Glomerular endothelial cell (primary cell): ENCODE measurements at regions not wholly inside any gene's neighbourhood (a gene's known extent, or its start where the extent isn't known, plus 50 kb on each side); places are given as distances from the start of the nearest gene placed in this dataset.
A peak's percentile ranks its signal among the peaks of the same experiment; 100 is the strongest.

Experiments
- DNase-seq: peaks from one replicate; pipeline ENCODE4 v3.0.0-alpha.2; 2011; ENCODE audit warnings: low read depth, low spot score; ENCODE audit errors: extremely low read depth

GRCh38 chr1:218573925-218574324 is 228.8 kb downstream of the TGFB2 start:
- no peak for DNase-seq

- DNase-seq, result no peak
Observed at GRCh38 chr1:218575079-218575478, 229.9 kb downstream of the TGFB2 start.

DNA sequence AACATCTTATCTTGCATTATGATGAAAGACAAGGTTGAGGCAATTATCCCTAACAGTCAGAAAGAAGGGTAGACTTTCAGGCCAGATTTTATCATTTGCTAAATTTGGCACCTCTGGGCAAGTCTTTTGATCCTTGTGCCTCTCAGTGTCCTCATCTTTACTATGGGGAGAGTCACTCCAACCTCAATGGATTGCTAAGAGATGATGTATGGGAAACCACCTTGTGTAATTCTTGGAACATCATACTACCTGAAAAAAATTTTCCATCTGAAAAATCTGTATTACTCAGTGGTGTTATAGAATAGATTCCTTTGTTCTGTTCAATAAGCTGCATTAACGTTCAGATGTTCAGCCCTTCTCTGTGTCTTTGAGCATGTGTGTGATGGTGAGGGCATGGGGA is 230.7 kb downstream of the TGFB2 start:
- DNase-seq, result no peak

- DNase-seq, result no peak
Observed at GRCh38 chr1:218582646-218583045, 237.5 kb downstream of the TGFB2 start.

DNA sequence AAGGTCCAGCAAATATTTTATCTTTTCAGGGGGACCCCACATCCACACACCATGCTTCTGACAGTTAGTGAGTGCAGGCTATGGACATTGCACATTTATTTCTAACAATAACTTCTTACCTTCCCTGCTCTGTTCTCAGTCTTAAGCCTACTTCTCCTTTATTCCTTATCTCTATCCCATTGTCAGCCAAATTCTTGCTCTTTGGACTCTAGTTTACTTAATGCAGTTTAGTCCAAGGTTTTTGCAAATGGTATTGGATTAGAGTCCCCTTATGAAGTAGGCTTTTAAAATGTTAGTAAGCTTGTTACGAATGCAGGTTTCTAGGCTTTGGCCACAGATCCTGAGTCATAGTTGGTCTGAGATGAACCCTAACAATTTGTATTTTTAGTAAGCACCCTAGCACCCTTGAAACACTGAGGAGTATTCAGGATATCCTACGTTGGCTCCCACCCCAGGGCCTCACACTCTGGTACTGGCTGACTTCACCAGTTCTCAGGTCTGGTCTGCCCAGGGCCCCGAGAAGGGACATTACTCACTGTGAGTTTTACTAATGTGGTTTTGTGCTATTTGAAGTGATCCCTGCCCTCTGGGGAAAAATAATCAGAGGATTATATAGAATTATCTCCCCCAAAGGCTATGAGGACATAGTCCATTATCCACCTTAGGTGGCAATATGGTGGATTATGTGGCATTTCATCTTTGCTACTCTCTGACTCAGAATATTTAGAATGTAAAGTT is 239.5 kb downstream of the TGFB2 start:
- no peak for DNase-seq

DNA sequence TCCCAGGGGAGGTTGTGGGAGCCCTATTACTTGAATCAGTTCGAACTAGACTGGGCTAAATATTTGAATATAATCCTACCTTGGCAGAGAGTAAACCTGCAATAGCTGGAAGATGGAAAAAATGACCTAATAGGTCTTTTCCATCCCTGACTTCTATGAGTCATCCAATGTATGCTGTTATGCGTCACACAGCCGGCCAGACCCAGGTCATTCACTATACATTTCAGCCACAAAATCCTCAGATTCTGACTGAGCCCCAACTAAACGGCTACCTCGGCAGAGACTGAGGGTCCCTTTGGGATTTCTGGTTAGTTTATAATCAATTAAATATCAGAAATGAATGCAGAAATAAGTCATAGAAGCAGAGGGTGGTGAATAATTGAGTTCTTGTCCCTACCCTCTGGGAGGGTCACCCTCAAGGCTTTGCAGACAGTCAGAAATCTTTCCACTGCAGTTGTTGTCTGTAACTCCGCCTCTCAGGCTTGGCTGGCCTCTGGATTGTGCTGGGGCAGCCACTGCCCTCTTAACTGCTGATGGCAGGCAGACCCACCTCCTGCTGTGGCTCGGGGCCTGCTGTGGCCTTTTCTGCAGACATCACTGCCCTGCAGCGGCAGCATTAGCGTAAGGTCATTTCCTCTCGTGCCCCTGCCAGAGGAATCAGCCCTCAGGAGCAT is 240.5 kb downstream of the TGFB2 start:
- DNase-seq, result peak; percentile 48

DNA sequence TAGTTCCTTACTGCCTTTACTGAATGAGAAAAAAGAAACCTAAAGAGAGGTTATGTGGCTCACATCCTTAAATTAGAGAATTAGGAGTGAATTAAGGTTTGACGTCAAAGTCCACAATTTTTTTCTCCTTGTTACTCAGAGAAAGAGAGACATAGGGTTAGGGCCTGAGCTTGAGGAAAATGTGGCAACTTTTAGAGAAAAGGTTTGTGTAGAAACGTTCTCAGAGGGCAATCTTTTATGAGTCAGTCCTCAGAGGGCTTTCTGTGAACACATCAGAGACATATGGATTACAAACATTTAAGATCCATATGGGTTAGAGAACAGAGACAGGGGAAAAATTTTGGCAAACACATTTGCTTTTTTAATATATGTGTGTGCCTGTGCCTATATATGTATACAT is 242.8 kb downstream of the TGFB2 start:
- no peak for DNase-seq

GRCh38 chr1:218588540-218589172 is 243.5 kb downstream of the TGFB2 start:
- no peak for DNase-seq

- no peak for DNase-seq
Observed at GRCh38 chr1:218589487-218589886, 244.4 kb downstream of the TGFB2 start.

DNA sequence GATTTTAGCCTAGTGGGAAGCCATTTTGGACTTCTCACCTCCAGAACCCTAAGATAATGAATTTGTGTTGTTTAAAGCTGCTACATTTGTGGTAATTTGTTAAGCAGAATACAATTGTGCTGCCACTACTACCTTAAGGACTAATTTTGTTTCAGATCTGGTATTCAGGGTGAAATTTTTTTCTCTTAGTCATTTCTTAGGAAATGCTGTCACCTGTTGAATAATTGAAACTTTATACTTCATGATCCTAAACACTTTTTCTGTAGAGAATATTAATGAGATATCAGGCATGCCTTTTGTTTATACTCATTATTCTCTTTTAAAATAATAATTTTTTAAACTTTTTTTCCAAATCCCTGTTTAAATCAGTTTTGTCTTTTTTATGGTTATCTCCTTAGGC is 246.8 kb downstream of the TGFB2 start:
- no peak for DNase-seq

DNA sequence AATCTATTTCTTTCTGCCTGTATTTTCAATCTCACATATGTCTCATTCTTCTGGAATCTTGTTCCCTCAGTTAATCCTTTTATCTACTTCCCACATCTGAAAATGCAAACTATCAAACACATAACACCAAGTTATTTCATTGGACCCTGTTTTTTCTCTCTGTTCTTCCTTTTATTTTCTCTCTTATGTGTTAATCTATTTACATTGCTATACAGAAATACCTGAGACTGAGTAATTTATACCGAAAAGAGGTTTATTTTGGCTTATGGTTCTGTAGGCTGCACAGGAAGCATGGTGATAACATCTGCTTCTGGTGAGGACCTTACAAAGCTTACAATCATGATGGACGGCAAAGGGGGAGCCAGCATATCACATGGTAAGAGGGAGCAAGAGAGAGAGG is 247.6 kb downstream of the TGFB2 start:
- peak; percentile 31 for DNase-seq

DNA sequence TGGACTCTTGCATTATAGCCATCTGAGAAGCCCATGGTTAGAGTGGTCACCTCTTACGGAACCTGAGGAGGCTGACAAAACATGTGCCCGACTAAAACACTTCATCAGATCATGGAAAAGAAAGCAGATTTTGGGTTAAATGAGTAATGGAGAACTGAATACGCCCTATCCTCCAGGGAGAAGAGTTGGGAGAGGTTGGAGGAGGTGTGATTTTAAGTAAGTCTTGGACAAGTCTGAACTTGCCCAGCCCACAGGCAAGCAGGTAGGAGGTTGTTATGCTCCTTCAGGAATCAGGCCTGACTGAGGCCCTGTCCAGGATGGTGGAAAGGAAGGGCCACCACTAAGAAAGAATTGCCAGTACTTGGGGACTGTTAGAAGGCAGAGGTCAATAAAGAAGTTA is 255.8 kb downstream of the TGFB2 start:
- no peak for DNase-seq

GRCh38 chr1:218604217-218604616 is 259.1 kb downstream of the TGFB2 start:
- DNase-seq, result no peak

GRCh38 chr1:218611916-218612585 is 266.9 kb downstream of the TGFB2 start:
- no peak for DNase-seq

DNA sequence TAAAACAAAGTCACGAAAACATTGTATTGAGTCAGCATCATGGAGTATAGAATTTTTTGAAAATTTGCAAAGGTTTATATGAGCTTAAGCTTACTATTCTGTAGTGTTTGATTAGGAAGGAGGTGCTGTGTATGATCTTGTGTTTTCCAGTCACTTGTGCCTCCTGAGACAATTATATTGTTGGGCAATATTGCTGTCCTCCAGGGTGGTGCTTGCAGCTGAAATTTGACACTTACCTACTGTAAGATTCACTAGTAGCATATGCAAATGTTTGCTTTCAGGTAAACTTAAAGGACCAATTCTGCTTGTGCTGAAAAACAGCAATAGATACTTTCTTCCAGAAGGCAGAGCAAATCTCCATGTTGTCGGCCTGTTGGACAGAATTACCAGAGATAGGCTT is 268.0 kb downstream of the TGFB2 start:
- DNase-seq, result no peak

DNA sequence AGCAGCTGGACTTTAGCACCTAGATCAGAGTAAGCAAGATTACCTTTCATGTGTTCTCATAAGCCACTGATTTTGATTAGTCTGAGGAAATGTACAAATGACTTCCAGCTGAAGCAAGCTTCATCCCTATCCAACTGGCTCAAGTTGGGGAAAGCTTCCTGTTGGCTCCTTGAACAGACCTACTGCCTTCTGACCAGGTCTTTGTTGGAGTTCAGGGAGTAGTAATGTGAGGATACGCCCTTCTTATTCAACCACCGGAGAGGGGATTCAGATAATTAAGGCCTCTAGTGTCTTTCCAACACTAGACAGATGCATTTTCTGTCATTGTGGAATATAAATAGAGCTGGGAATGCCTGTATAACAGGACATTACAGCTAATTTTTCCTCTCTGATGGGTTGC is 268.9 kb downstream of the TGFB2 start:
- no peak for DNase-seq

DNA sequence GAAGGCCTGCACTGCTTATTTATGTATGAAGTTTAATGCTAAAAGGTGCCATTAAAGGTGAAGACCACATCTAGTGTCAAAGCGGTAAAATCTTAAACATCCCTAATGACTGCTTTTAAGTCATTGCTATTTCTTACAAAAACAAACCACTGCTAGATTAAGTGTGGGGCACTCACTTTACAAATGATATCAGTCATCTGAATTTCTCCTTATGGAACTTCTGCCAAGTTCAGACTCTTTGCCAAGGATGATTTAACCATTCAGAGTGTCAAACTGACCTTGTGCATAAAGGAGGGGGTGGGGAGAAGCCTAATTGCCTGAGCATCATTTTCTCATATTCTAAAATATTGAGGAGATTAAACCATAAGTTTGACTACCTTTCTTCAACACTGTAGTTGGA is 271.5 kb downstream of the TGFB2 start:
- DNase-seq, result no peak

- no peak for DNase-seq
Observed at GRCh38 chr1:218617986-218618385, 272.9 kb downstream of the TGFB2 start.

GRCh38 chr1:218620956-218621355 is 275.8 kb downstream of the TGFB2 start:
- DNase-seq, result no peak

DNA sequence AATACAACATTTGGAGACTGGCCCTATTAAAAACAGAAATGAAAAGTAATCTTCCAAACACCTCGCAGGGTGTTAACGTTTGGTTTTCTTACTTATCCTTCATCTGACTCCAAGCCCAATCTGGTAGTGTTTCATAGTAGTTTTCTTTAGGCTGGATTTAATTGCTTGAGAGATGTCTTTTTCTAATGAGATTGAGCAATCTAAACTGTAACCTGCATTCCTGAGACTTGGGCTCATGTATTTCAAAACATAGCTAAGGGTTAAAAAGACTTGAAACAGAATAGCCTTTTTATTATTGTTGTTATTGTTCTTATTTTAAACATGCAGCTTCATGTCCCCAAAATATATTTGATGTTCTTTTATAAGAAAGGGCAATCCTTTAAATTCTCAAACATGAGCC is 278.9 kb downstream of the TGFB2 start:
- no peak for DNase-seq

- DNase-seq, result no peak
Observed at GRCh38 chr1:218625393-218625792, 280.3 kb downstream of the TGFB2 start.
